ENCODE measurements at regions not wholly inside any gene's neighbourhood (a gene's known extent, or its start where the extent isn't known, plus 50 kb on each side); places are given as distances from the start of the nearest gene placed in this dataset.

- peak; percentile 95 for TF ChIP-seq AHDC1 (CRISPR knock-in tag; IDR thresholded peaks at IDR 0.05; ENCODE audit: borderline replicate concordance)
- peak; percentile 42; the same call in 1 of the 2 replicates for TF ChIP-seq MYPOP (CRISPR knock-in tag; IDR thresholded peaks at IDR 0.05)
- no peak for TF ChIP-seq HNRNPK (IDR thresholded peaks at IDR 0.05; ENCODE audit: low read depth, low read length, poor library complexity, severe bottlenecking)
- no peak; the same call in 1 of the 2 replicates for TF ChIP-seq BCL6 (CRISPR knock-in tag; IDR thresholded peaks at IDR 0.05)
- TF ChIP-seq ADNP (CRISPR knock-in tag; IDR thresholded peaks at IDR 0.05) = no peak
- TF ChIP-seq ATF6 (CRISPR knock-in tag; conservative IDR thresholded peaks at IDR 0.05) = no peak
- TF ChIP-seq LBX2 (CRISPR knock-in tag; IDR thresholded peaks at IDR 0.05; ENCODE audit: borderline replicate concordance) = peak; percentile 29; the same call in 1 of the 2 replicates
- 0 out of 2 replicates have a peak, but pooled peaks have one; percentile 63 for TF ChIP-seq ZNF776 (CRISPR knock-in tag; IDR thresholded peaks at IDR 0.05)
- no peak for TF ChIP-seq JDP2 (CRISPR knock-in tag; IDR thresholded peaks at IDR 0.05; ENCODE audit: borderline replicate concordance)
- peak; percentile 90 for TF ChIP-seq ARID5B (CRISPR knock-in tag; IDR thresholded peaks at IDR 0.05)
- no peak for TF ChIP-seq ZBTB25 (CRISPR knock-in tag; IDR thresholded peaks at IDR 0.05)
- no peak for TF ChIP-seq SSRP1 (CRISPR knock-in tag; IDR thresholded peaks at IDR 0.05)
- 0 out of 2 replicates have a peak, but pooled peaks have one; percentile 30 for TF ChIP-seq BRCA1 (CRISPR knock-in tag; IDR thresholded peaks at IDR 0.05)
These were observed 112.7 kb upstream of the EGLN3 start (continued) for GRCh38 chr14:34063470-34064164.

Data from HepG2 (cell line).